ENCODE measurements at regions not wholly inside any gene's neighbourhood (a gene's known extent, or its start where the extent isn't known, plus 50 kb on each side); places are given as distances from the start of the nearest gene placed in this dataset.

DNA sequence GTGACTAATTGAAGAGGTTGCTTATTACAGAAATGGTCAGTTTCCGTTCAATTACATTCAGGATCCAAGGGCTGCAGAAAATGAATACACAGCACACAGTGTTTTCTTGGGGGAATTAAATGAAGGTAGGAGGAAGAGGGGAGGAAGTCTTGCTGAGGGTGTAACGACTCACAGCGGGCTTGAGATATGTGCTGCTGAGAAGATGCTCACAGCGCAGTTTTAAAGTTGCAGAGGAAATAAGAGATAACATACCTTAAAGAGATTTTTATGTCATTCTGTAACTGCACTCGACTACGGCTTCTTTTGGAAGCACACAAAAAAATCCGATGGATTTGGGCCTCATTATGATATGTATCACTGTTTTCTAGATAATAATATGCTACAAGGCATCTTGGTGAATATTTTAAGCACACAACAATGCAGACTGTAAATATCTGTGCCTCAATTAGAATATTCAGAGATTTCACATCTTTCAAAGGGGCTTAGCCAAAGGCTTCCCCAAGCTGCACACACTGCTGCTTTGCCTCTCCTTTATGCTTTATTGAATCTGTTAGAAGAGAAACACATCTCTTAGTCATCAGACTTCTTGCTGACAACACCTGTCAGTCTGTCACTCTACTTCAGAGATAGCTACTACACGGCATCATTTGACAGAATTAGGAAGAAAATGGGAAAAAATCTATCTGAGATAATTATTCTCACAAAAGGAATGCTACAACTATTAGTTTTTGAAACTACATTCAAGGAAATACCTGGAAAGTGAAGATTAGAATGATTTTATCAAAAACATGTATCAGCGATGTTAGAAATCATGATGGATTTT is 773.2 kb downstream of the OTOL1 start:
- TF ChIP-seq, protein P1, sequence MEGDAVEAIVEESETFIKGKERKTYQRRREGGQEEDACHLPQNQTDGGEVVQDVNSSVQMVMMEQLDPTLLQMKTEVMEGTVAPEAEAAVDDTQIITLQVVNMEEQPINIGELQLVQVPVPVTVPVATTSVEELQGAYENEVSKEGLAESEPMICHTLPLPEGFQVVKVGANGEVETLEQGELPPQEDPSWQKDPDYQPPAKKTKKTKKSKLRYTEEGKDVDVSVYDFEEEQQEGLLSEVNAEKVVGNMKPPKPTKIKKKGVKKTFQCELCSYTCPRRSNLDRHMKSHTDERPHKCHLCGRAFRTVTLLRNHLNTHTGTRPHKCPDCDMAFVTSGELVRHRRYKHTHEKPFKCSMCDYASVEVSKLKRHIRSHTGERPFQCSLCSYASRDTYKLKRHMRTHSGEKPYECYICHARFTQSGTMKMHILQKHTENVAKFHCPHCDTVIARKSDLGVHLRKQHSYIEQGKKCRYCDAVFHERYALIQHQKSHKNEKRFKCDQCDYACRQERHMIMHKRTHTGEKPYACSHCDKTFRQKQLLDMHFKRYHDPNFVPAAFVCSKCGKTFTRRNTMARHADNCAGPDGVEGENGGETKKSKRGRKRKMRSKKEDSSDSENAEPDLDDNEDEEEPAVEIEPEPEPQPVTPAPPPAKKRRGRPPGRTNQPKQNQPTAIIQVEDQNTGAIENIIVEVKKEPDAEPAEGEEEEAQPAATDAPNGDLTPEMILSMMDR (IDR thresholded peaks at IDR 0.05): no peak
- TF ChIP-seq POLR2A (IDR thresholded peaks at IDR 0.05): no peak
